Transverse colon (tissue), 3 donors: ENCODE measurements at regions not wholly inside any gene's neighbourhood (a gene's known extent, or its start where the extent isn't known, plus 50 kb on each side); places are given as distances from the start of the nearest gene placed in this dataset.

ENCODE experiments used
- CTCF ChIP-seq, 5 experiments: fragments of 200-600 bp in 3 of 5; fragments of 450-650 bp in 2 of 5; sonication (generic) in 3 of 5; IDR thresholded peaks; 1 replicate in 2 of 5; 2 replicates in 3 of 5; pipeline ENCODE4 v1.5.1; 2016 to 2017; ENCODE audit warnings: antibody characterized with exemption in 5 of 5, inconsistent platforms in 3 of 5, mild to moderate bottlenecking in 2 of 5, moderate library complexity in 1 of 5
- POLR2A ChIP-seq: fragments of 450-650 bp; IDR thresholded peaks from one replicate; pipeline ENCODE4 v1.6.1; 2016; ENCODE audit warnings: antibody characterized with exemption, mild to moderate bottlenecking, moderate library complexity

GRCh38 chr1:244162786-244163530 lies 111.9 kb downstream of the ZBTB18 start:
- no peak for TF ChIP-seq POLR2A
- TF ChIP-seq CTCF (IDR thresholded peaks at IDR 0.05): no peak
